Skin epidermis (tissue), 12 donors: ENCODE measurements at regions not wholly inside any gene's neighbourhood (a gene's known extent, or its start where the extent isn't known, plus 50 kb on each side); places are given as distances from the start of the nearest gene placed in this dataset.

ENCODE experiments used
- H3K27ac ChIP-seq, 21 experiments: fragments of 200-600 bp; sonication (generic) in 11 of 21; one replicate each; pipeline ENCODE4 v1.5.0; 2020; ENCODE audit warnings: mild to moderate bottlenecking in 3 of 21, inconsistent platforms in 2 of 21, moderate library complexity in 2 of 21
- H3K4me3 ChIP-seq, 7 experiments: fragments of 200-600 bp; sonication (generic) in 2 of 7; one replicate each; pipeline ENCODE4 v1.5.0; 2020; ENCODE audit warnings: inconsistent platforms in 2 of 7, mild to moderate bottlenecking in 2 of 7, moderate library complexity in 1 of 7

DNA sequence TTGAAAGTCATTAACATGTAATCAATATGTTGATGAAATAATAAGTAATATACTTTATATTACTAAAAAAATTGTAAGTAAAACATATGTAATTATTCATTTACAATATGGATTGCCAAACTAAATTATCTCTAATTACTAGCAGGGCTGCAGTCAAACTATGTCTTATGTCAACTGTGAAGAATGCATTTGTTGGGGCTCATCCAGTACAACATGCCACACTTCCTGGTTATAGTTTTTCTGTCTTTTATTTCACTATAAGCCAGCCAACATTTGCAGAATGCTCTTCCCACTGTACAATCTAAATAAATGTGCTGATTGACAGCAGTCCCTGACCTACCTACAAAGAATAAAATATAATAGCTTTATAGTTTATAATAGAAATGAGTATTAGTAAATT, 975.4 kb upstream of the NDST4 start:
- no peak overlapping the region for H3K27ac ChIP-seq
- H3K4me3 ChIP-seq, result no peak overlapping the region

DNA sequence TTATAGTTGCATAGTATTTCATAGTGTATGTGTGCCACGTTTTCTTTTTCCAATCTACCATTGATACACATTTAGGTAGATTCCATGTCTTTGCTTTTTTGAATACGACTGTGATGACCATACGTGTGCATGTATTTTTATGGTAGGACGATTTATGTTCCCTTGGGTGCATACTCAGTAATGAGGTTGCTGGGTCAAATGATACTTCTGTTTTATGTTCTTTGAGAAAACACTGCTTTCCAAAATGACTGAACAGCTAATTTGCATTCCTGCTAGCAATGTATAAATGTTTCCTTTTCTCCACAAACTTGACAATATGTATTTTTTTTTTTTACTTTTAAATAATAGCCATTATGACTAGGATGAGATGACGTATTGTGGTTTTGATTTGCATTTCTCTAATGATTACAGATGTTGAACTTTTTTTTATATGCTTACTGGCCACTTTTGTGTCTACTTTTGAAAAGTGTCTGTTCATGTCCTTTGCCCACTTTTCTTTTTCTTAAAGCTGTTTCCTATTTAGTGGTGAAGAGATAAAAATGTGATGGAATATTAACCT, 969.5 kb upstream of the NDST4 start:
- Histone ChIP-seq H3K27ac (no peak overlapping the region), H3K4me3 (no peak overlapping the region)

DNA sequence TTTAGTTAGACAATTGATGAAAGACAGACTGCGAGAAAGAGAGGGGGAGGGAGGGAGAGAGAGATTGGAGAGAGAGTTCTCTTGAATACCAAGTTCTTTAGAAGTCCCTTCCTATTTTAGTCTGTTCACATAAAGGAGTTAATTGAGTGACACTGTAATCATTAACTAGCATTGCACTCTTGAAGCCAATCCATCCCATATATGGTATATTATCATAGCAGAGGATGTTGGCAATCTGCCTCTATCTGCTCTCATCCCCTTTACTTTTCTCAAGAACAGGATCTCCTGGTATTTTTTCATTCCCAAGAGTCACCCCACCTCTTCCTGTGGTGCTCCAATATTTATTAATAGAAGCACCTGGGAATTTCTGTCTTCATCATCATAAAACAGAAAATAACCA, 959.6 kb upstream of the NDST4 start:
- H3K4me3 ChIP-seq, result no peak overlapping the region
- no peak overlapping the region for H3K27ac ChIP-seq

- Histone ChIP-seq H3K4me3 (no peak overlapping the region), H3K27ac (no peak overlapping the region)
Measured at GRCh38 chr4:116070283-116070682, 956.9 kb upstream of the NDST4 start.

GRCh38 chr4:116066711-116067245, 953.4 kb upstream of the NDST4 start:
- no peak overlapping the region for H3K27ac ChIP-seq
- H3K4me3 ChIP-seq, result no peak overlapping the region

DNA sequence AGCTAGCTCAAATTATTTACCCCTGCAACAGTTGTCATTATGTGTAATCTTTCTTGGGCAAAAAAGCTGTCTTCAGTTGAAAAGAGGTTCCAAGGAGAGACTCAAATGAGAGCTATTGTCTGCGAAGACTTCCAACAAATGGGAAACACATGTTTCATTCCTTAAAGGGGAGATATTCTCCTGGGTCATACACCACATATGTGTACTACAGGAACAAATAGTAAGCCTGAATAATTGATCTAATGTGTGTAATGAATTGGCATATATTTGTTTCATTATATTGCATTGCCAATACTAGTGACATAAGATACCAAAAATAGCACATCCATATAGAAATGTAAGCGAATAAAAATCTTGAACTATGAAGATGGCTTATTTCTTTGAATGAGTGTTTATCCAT, 950.9 kb upstream of the NDST4 start:
- Histone ChIP-seq H3K4me3 (no peak overlapping the region), H3K27ac (no peak overlapping the region)

DNA sequence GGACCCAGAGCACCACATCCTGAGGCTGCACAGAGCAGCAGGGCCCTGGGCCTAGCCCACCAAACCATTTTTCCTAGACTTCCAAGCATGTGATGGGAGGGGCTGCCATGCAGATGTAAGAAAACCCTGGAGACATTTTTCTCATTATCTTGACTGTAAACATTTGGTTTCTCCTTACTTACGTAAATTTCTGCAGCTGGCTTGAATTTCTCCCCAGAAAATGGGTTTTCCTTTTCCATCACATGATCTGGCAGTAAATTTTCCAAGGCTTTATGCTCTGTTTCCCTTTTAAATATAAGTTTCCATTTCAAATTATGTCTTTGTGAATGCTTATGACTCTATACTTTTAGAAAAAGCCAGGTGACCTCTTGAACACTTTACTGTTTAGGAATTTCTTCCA, 945.9 kb upstream of the NDST4 start:
- H3K27ac ChIP-seq, result no peak overlapping the region
- no peak overlapping the region for H3K4me3 ChIP-seq

- no peak overlapping the region for H3K4me3 ChIP-seq
- no peak overlapping the region for H3K27ac ChIP-seq
Measured at GRCh38 chr4:116058129-116058528, 944.7 kb upstream of the NDST4 start.

DNA sequence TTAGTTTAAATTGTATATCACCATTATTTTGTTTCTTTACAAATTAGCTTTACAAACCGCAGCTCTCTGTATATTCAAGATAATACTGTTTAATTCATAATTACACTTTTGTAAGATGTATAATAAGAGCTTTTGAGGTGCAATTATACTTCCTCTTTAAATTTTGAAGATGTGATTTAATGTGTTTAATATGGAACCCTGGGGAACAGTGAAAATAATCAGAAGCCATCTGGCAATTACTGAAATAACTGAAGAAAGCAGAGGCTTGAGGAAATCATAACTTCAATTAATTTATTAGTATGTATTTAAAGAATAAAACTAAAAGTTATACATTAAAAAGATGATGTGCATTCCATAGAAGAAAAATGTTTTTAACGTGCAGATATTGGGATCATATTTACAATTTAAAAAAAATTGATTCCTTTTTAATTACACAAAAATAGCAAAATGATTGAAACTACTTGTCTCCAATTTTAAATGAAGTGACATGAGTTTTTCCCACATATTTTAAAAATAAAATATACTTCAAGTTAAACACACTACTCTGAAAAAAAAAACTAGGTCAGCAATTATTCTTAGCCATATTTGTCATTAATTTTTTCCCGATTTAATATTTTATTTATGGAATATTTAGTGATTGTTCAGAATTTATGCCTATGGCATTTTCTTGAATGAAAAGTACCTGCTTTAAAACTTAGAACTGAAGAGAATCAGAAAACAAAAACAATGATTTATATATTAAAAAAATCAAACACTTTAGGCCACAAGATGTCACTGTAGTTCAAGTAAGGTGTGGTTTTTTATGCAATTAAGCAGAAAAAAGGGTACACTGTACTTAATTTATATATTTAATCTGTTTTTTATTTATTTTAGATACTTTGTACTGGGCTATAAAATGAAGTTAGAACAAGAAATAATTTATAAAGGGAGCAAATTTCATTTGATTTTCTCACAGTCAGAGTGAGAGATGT, 942.7 kb upstream of the NDST4 start:
- no peak overlapping the region for H3K4me3 ChIP-seq
- H3K27ac ChIP-seq, result no peak overlapping the region

DNA sequence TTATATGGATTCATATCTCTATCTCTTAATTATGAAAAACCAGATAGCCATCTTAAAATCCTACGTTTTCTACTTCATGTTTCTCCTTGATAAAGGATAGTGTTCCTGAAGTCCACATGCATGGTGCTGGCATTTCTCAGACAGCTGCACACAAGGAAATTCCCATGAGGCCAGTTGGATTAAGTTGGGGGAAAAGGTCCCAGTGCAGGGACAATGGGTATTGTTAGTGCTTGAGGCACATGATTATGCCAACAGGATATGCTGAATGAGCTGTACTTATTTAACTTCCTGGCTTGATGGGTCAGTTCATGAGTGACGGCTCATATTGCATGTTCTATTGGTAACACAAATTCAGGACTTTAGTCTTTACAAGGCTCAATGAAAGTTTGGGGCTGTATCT, 913.9 kb upstream of the NDST4 start:
- no peak overlapping the region for H3K27ac ChIP-seq
- H3K4me3 ChIP-seq, result no peak overlapping the region

DNA sequence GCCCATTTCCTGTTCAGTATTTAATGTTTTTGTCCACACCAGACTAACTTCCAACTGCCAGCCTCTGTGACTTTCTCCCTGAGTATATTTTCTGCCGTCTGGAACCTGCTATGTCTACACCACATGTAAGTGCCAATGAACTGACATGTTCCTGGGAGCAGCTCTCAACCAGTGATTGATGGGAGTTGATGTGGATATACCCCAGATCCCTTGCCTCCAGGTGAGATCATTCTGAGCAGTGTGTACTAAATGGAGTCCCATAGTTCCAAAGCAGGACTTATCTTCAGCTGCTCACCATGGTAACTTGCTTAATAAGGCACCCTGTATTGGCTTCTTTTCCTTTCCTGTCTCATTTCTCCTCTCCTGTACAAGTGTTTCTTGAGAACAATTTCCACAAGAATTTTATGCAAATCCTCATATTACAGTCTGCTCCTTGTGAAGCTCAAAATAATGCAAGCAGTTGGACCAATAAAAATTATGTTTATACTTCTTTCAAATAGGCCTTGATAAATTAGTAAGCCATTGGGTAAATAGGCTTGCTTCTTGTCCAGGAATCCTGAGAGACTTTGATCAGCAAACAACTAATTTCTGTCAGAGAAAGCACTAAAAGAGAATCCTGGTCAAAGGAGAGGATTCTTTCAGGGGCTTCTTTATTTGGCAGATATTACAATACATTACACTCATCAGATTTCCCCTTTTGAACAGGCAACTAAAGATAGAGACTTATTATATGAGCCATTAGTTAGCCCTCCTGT, 911.7 kb upstream of the NDST4 start:
- H3K4me3 ChIP-seq, result no peak overlapping the region

GRCh38 chr4:116023049-116023448, 909.6 kb upstream of the NDST4 start:
- Histone ChIP-seq H3K4me3 (no peak overlapping the region), H3K27ac (no peak overlapping the region)

More for the DNA sequence above, 911.7 kb upstream of the NDST4 start:
- no peak overlapping the region for H3K27ac ChIP-seq

DNA sequence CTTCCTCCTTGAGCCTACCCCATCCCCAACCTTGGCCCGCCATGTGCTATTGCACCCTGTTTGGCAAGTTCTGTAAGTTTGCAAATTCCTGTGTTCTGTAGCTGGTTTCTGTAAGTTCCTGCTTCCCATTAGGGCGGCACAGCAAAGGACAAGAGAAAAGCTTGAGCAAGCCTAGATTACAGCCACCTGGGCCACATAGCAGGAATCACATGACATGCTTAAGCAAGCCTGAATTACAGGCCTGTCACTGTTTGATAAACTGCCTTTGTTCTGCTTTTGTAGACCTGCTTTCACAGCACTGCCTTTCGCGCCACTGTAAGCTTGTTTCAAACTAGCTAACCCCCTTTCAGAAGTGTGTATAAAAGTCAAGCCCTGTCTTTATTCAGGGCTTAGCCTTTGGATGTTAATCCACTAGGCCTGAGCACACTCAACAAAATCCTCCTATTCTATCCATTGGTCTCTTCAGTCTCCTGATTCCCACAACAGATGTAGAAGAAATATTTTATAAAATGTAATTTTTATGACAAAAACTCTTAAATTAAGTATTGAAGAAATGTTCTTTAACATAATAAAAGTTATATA, 906.8 kb upstream of the NDST4 start:
- H3K27ac ChIP-seq, result no peak overlapping the region
- H3K4me3 ChIP-seq, result no peak overlapping the region

DNA sequence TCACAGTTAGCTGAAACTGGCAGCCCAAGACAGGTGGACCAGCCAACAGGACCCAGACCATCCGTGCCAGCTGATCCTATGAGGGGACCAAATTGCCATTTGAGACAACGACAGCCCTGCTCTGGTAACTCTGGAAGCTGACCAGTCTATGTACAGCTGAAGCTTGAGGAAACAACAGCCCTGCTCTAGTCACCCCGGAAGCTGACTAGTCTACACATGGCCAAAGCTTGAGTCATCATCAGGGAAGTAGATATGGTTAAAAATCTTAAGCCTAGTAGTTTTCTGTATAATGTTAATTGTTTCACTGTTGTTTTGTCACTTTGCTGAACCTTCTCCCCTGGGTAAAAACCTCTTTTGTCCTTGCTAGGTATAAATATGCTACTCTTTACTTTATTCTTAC, 905.4 kb upstream of the NDST4 start:
- Histone ChIP-seq H3K27ac (no peak overlapping the region), H3K4me3 (no peak overlapping the region)

DNA sequence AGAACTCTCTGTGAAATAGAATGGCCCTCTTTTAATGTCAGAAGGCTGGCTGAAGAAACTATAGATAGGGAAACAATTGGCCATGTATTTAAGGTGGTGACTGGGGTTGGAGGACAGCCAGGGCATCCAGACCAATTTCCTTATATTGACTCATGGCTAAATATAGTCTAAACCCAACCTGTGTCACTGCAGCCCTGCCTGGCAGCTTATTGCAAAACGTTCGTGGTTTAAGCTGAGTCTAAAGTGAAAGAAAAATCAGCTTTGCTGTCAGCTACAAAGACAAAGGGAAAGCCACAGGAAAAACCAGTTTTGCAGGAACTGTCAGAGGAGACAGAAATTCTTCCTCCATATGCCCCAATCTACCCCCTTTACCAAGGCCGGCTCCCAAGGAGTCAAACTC, 902.8 kb upstream of the NDST4 start:
- Histone ChIP-seq H3K27ac (no peak overlapping the region), H3K4me3 (no peak overlapping the region)

DNA sequence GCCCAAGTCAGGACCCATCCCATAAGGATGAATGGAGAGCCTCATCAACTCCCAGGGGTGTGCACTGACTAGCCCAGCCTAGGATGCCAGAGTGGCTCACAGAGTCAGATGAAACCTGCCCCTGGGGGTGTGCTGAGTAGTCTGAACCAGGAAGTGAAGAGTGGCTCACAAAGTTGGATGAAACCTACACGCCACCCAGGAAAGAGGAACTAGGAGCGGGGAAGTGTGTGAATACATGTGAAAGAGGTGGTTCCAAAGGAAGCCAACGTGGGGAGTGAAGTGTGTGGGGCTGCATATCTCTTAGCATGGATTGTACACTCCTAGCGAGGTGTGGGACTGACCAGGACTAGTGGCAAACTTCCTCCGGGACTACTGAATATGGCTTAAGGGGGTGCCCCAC, 902.1 kb upstream of the NDST4 start:
- Histone ChIP-seq H3K4me3 (no peak overlapping the region), H3K27ac (no peak overlapping the region)

DNA sequence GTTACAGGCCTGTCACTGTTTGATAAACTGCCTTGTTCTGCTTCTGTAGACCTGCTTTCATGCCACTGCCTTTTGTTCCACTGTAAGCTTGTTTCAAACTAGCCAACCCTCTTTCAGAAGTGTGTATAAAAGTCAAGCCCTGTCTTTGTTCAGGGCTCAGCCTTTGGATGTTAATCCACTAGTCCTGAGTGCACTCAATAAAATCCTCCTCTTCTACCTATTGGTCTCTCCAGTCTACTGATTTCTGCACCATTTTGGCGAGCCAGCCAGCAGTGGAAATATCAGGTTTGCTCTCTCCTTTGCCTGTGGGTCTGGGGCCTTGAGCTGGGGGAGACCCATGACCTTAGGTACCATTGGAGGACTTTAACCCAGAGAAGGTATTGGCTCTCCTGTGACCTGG, 901.6 kb upstream of the NDST4 start:
- Histone ChIP-seq H3K27ac (no peak overlapping the region), H3K4me3 (no peak overlapping the region)

DNA sequence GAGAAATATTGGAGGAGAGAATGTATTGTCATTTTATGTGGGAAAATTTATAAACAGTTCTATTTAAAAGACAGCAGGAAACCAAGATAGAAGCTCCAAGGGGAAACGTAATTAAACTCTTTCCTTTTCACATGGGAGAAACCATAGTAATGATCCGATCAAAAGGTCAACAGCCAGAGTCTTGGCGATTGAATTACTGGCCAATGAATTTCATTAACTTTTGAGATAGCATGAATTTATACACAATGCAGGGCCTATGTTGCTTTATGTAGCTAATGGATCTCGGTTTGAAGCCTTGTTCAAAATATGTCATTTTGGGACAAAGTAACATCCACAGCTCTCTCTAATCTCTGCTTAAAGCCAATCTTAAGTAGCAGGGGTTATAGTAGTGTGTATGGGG, 897.5 kb upstream of the NDST4 start:
- H3K4me3 ChIP-seq, result no peak overlapping the region

GRCh38 chr4:116005806-116006088, 892.3 kb upstream of the NDST4 start:
- no peak overlapping the region for H3K4me3 ChIP-seq

More for the DNA sequence above, 897.5 kb upstream of the NDST4 start:
- H3K27ac ChIP-seq, result no peak overlapping the region

GRCh38 chr4:116005037-116005805, 891.8 kb upstream of the NDST4 start:
- Histone ChIP-seq H3K27ac (no peak overlapping the region), H3K4me3 (no peak overlapping the region)

More at GRCh38 chr4:116005806-116006088, 892.3 kb upstream of the NDST4 start:
- H3K27ac ChIP-seq, result no peak overlapping the region
